ENCODE measurements at regions not wholly inside any gene's neighbourhood (a gene's known extent, or its start where the extent isn't known, plus 50 kb on each side); places are given as distances from the start of the nearest gene placed in this dataset.

- TF ChIP-seq POLR2A (IDR thresholded peaks at IDR 0.05; ENCODE audit: low read depth, low read length): no peak
- no peak for TF ChIP-seq CTCF (IDR thresholded peaks at IDR 0.05; ENCODE audit: extremely low read depth in 1 of 2, insufficient read depth in 1 of 2, low read depth in 1 of 2, low read length in 2 of 2)
- no peak for TF ChIP-seq EZH2 (IDR thresholded peaks at IDR 0.05; ENCODE audit: borderline replicate concordance, low read depth, low read length, severe bottlenecking)
- no peak for TF ChIP-seq MAX (IDR thresholded peaks at IDR 0.05; ENCODE audit: insufficient read depth, insufficient read length)
- TF ChIP-seq POLR2AphosphoS5 (IDR thresholded peaks at IDR 0.05; ENCODE audit: insufficient read depth, low read depth, low read length): no peak
- TF ChIP-seq FOS (IDR thresholded peaks at IDR 0.05; ENCODE audit: borderline replicate concordance, insufficient read depth, low read length): no peak
- no peak for TF ChIP-seq MYC (IDR thresholded peaks at IDR 0.05; ENCODE audit: low read depth, low read length)
These were observed 899.0 kb downstream of the TFAP2A start for GRCh38 chr6:9515633-9516606.
